ENCODE measurements at regions not wholly inside any gene's neighbourhood (a gene's known extent, or its start where the extent isn't known, plus 50 kb on each side); places are given as distances from the start of the nearest gene placed in this dataset.

DNA sequence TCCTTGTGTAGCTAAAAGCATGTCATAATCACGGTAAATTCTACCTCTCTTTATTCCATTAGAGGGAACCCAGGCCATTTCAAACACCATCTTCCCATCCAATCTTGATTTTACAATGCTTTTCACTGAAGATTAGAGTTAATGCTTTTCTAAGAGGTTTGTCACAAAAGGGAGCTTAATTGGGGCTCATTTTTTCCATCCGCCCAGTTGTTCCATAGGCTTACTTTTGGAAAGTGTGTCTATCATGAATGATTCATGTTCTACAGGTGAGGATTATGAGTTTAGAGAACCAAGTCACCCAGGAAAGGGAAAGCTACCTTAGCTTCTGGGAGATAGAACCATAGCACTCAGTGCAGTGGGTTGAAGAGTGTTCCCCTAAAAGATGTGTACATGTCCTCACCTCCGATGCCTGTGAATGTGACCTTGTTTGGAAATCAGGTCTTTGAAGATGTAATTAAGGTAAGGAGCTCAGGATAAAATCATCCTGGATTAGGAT lies 286.9 kb upstream of the RUNX1 start:
- TF ChIP-seq TEAD4 (IDR thresholded peaks at IDR 0.05): no peak
- no peak for TF ChIP-seq TAF1 (IDR thresholded peaks at IDR 0.05; ENCODE audit: low read depth)
- TF ChIP-seq EGR1 (IDR thresholded peaks at IDR 0.05): no peak
- TF ChIP-seq, protein P1, sequence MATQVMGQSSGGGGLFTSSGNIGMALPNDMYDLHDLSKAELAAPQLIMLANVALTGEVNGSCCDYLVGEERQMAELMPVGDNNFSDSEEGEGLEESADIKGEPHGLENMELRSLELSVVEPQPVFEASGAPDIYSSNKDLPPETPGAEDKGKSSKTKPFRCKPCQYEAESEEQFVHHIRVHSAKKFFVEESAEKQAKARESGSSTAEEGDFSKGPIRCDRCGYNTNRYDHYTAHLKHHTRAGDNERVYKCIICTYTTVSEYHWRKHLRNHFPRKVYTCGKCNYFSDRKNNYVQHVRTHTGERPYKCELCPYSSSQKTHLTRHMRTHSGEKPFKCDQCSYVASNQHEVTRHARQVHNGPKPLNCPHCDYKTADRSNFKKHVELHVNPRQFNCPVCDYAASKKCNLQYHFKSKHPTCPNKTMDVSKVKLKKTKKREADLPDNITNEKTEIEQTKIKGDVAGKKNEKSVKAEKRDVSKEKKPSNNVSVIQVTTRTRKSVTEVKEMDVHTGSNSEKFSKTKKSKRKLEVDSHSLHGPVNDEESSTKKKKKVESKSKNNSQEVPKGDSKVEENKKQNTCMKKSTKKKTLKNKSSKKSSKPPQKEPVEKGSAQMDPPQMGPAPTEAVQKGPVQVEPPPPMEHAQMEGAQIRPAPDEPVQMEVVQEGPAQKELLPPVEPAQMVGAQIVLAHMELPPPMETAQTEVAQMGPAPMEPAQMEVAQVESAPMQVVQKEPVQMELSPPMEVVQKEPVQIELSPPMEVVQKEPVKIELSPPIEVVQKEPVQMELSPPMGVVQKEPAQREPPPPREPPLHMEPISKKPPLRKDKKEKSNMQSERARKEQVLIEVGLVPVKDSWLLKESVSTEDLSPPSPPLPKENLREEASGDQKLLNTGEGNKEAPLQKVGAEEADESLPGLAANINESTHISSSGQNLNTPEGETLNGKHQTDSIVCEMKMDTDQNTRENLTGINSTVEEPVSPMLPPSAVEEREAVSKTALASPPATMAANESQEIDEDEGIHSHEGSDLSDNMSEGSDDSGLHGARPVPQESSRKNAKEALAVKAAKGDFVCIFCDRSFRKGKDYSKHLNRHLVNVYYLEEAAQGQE (IDR thresholded peaks at IDR 0.05; ENCODE audit: low read depth): no peak

Data from Ishikawa (cell line).